ENCODE measurements at regions not wholly inside any gene's neighbourhood (a gene's known extent, or its start where the extent isn't known, plus 50 kb on each side); places are given as distances from the start of the nearest gene placed in this dataset.

- Histone ChIP-seq H3K27me3 (ENCODE audit: insufficient read depth, low read length) (peaks cover 18% of the 10 kb centered on the region), H3K27ac (ENCODE audit: low read depth, low read length) (peak overlapping the region; percentile 37), H3K9me3 (ENCODE audit: low read depth, low read length) (no peaks in the 10 kb centered on the region), H3K4me3 (ENCODE audit: insufficient read depth, low read length) (peak overlapping the region; percentile 75), H4K20me1 (ENCODE audit: insufficient read depth, low read length) (no peaks in the 10 kb centered on the region), H3K79me2 (ENCODE audit: insufficient read depth, low read length) (no peaks in the 10 kb centered on the region), H3K36me3 (ENCODE audit: insufficient read depth, low read length) (no peaks in the 10 kb centered on the region), H2AFZ (ENCODE audit: low read length) (peak overlapping the region; percentile 86), H3K4me2 (ENCODE audit: insufficient read depth, low read length) (peak overlapping the region; percentile 75), H3K4me1 (ENCODE audit: insufficient read depth, low read length) (peaks cover 3% of the 10 kb centered on the region)
- no peak for TF ChIP-seq CTCF (IDR thresholded peaks at IDR 0.05; ENCODE audit: extremely low read depth, low read depth, low read length)
- peak; percentile 84 for DNase-seq (ENCODE audit: insufficient read length, low spot score, missing footprints)
Observed at GRCh38 chr4:41360921-41361793, 104.4 kb downstream of the UCHL1 start.

GRCh38 chr4:41361794-41362526 lies 105.2 kb downstream of the UCHL1 start:
- Histone ChIP-seq H3K27ac (ENCODE audit: low read depth, low read length) (peak overlapping the region; percentile 37), H3K4me1 (ENCODE audit: insufficient read depth, low read length) (peaks cover 3% of the 10 kb centered on the region), H3K27me3 (ENCODE audit: insufficient read depth, low read length) (peaks cover 18% of the 10 kb centered on the region), H3K36me3 (ENCODE audit: insufficient read depth, low read length) (no peaks in the 10 kb centered on the region), H3K4me2 (ENCODE audit: insufficient read depth, low read length) (peak overlapping the region; percentile 75), H2AFZ (ENCODE audit: low read length) (peak overlapping the region; percentile 86), H3K4me3 (ENCODE audit: insufficient read depth, low read length) (peak overlapping the region; percentile 75), H3K9me3 (ENCODE audit: low read depth, low read length) (no peaks in the 10 kb centered on the region), H4K20me1 (ENCODE audit: insufficient read depth, low read length) (no peaks in the 10 kb centered on the region), H3K79me2 (ENCODE audit: insufficient read depth, low read length) (no peaks in the 10 kb centered on the region)
- peak; percentile 62 for DNase-seq (ENCODE audit: insufficient read length, low spot score, missing footprints)
- TF ChIP-seq CTCF (IDR thresholded peaks at IDR 0.05; ENCODE audit: extremely low read depth, low read depth, low read length) = no peak

GRCh38 chr4:41362621-41363383 lies 106.1 kb downstream of the UCHL1 start:
- no peak overlapping the region for H2AFZ ChIP-seq (ENCODE audit: low read length)
- no peak for DNase-seq (ENCODE audit: insufficient read length, low spot score, missing footprints)
- TF ChIP-seq CTCF (IDR thresholded peaks at IDR 0.05; ENCODE audit: extremely low read depth, low read depth, low read length) = no peak
- H3K4me1 ChIP-seq (ENCODE audit: insufficient read depth, low read length) = peaks cover 3% of the 10 kb centered on the region
- no peaks in the 10 kb centered on the region for H4K20me1 ChIP-seq (ENCODE audit: insufficient read depth, low read length)
- H3K4me3 ChIP-seq (ENCODE audit: insufficient read depth, low read length) = peak overlapping the region; percentile 4
- no peak overlapping the region for H3K27ac ChIP-seq (ENCODE audit: low read depth, low read length)
- H3K27me3 ChIP-seq (ENCODE audit: insufficient read depth, low read length) = peaks cover 18% of the 10 kb centered on the region
- peak overlapping the region; percentile 75 for H3K4me2 ChIP-seq (ENCODE audit: insufficient read depth, low read length)
- no peaks in the 10 kb centered on the region for H3K79me2 ChIP-seq (ENCODE audit: insufficient read depth, low read length)
- H3K36me3 ChIP-seq (ENCODE audit: insufficient read depth, low read length) = no peaks in the 10 kb centered on the region
- no peaks in the 10 kb centered on the region for H3K9me3 ChIP-seq (ENCODE audit: low read depth, low read length)

All from osteoblast (primary cell).